ENCODE measurements at regions not wholly inside any gene's neighbourhood (a gene's known extent, or its start where the extent isn't known, plus 50 kb on each side); places are given as distances from the start of the nearest gene placed in this dataset.

DNA sequence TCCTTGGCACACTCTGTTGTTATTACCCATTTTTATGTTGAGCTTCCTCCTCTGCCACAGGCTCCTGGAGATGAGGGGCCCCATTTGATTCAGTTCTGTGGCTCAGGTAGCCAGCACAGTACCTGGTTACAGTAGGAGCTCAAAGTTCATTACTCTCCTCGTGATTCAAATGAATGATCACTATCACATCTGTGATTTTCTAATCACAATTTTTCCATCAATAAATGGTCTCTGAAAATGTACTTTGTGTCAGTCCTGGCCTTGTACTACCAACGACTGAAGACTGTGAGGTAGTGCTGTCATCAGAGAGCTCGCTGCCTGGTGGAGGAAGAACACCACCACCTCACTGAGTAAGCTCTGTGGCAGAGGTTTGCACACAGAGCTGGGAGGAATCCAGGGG, 106.8 kb upstream of the JUN start:
- H3K36me3 ChIP-seq (replicated peaks; ENCODE audit: control insufficient read depth, insufficient read depth, low read length): no peaks in the 10 kb centered on the region
- DNase-seq: no peak
- H3K27me3 ChIP-seq (ENCODE audit: control insufficient read depth, insufficient read depth, low read length): peaks cover 2% of the 10 kb centered on the region; the same call in 1 of the 2 replicates
- H3K4me3 ChIP-seq (ENCODE audit: insufficient read depth, low read depth, low read length): no peak overlapping the region

DNA sequence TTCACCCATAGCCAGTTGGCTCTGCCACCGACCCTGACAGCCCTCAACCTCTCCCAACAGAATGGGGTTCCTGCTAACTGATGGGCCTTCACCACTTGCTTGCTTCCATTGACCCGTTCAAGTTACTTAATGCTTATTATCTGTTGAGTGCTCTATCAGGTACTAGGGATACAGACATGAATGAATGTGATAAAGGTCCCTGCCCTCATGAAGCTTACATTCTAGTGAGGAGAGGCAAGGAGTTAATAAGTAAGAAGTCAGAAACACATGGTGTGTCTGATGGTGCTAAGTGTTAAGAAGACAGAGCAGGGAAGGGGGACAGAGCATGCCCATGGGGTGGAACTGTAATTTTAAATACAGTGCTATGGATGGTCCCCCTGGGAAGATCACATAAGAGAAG, 107.5 kb upstream of the JUN start:
- H3K36me3 ChIP-seq (replicated peaks; ENCODE audit: control insufficient read depth, insufficient read depth, low read length): no peaks in the 10 kb centered on the region
- no peak for DNase-seq
- H3K27me3 ChIP-seq (ENCODE audit: control insufficient read depth, insufficient read depth, low read length): peaks cover 2% of the 10 kb centered on the region; the same call in 1 of the 2 replicates
- no peak overlapping the region for H3K4me3 ChIP-seq (ENCODE audit: insufficient read depth, low read depth, low read length)

DNA sequence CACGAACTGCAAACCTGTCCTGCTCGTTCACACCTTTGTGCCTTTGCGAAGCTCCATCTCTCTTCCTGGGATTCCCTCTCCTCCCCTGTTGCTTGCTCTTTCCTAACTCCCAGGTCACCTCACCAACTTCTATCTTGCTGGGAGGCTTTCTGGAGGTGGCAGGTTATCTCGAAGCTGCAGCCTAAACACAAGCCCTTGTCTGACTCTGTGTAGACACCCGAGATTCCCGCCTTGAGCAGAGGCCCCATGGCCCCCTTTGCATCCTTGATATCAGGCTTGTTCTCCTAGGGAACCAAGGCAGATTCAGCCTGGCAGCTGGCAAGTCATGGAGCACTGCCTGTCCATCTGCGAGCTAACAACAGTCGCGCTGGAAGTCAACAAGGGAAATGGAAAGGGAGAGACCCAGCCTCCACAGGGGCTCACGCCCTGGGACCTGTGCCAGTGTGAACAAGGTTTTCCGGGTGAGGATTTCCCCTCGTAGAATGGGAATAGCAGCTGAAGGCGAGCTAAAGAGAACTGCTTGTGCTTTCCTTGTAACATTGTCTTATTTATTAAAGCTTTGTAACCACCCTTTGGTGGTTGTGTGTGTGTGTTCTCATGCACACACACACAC, 109.5 kb upstream of the JUN start:
- DNase-seq: no peak
- H3K36me3 ChIP-seq (replicated peaks; ENCODE audit: control insufficient read depth, insufficient read depth, low read length): no peaks in the 10 kb centered on the region

DNA sequence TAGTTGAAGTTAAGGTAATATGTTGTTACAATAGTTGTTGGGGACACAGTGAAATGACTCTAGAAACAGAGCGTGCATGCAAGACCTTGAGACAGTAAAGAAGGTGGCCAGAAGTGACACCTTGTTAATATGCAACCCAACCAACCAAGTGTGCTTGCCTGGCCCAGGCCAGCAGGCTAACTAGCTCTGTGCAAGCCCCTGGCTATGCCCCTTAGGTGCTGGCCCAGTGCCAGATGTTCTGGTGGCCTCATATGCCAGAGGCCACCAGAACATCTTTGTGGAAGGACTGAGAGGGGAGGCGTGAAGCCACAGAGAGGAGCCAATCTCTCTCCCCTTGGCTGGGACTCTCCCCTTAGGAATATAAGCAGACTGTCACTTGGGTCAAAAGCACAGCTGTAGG, 111.2 kb upstream of the JUN start:
- H3K4me3 ChIP-seq (ENCODE audit: insufficient read depth, low read depth, low read length): no peak overlapping the region
- no peak for DNase-seq
- no peaks in the 10 kb centered on the region for H3K36me3 ChIP-seq (replicated peaks; ENCODE audit: control insufficient read depth, insufficient read depth, low read length)
- H3K27me3 ChIP-seq (ENCODE audit: control insufficient read depth, insufficient read depth, low read length): peaks cover 2% of the 10 kb centered on the region; the same call in 1 of the 2 replicates

More for the DNA sequence above, 109.5 kb upstream of the JUN start:
- H3K27me3 ChIP-seq (ENCODE audit: control insufficient read depth, insufficient read depth, low read length): peaks cover 2% of the 10 kb centered on the region; the same call in 1 of the 2 replicates
- H3K4me3 ChIP-seq (ENCODE audit: insufficient read depth, low read depth, low read length): no peak overlapping the region

DNA sequence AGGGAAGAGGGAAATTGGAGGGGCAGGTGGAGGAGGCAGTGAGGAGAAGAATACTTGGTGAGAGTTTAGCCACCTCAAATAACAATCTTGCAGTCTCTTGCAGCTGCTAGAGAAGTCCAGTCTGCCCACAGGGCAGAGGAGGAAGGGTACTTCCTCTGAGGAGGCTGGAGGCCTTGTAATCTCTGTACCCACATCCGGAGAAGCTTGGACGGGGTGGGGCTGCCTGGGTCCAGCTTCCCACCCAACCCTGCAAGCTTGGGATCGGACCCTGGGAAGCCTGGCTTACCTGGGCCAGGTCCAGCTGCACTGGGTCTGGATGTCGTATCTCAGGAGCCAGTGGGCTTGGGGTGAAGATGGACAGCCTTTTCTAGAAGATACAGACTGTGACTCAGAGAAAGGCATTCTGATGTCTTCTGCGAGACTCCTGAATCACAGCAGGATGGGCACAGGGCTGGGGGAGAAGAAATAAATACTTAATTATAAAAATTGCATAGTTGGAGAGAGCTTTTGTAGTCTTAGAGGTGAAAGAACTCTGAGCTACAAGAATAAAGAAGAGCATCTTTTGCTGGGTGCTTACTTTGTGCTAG, 111.8 kb upstream of the JUN start:
- no peak for DNase-seq
- Histone ChIP-seq H3K36me3 (replicated peaks; ENCODE audit: control insufficient read depth, insufficient read depth, low read length) (no peaks in the 10 kb centered on the region), H3K4me3 (ENCODE audit: insufficient read depth, low read depth, low read length) (no peak overlapping the region), H3K27me3 (ENCODE audit: control insufficient read depth, insufficient read depth, low read length) (peaks cover 2% of the 10 kb centered on the region; the same call in 1 of the 2 replicates)

DNA sequence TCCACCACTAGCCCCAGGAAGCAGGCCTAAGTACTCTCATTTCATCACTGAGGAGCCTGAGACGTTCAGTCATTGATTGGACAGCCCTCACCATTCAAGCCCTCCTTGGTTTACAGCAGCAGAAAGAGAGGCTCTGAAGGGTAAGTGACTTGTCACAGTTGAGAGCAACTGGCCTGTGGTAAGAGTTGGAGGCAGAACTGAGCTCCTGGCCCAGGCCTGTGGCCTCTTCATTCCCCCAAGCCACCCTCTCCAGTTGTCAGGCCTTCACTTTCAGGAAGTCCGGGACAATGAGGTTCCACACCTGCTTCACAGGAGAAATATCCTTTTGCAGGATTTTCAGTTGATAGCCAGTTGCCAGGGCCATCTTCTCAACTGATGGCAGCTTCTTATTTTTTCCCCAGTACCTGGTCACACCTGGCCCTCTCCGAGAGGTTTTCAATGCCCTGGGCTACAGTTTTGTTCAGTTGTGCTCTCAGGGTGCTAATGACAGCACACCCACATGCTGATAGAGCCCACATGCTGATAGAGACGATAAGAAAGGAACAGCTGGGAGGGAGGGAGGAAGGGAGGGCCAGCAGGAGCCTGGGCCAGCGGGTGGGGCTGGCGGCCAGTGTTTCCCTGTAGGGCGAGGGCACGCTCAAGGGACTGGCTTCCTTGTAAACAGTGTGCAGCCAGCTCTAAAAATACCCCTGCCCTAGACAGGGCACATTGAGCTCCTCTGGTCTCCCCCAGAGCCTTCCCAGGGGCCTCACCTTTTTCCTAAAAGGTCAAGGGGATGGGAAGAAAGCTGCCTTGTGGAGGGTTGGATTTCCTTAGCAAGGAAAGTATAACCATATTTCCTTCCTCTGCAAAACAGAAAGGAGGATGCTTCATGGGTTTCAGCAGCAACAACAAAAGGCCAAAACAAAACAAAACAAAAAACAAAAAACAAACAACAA, 112.7 kb upstream of the JUN start:
- DNase-seq: peak; percentile 64
- H3K27me3 ChIP-seq (ENCODE audit: control insufficient read depth, insufficient read depth, low read length): peaks cover 2% of the 10 kb centered on the region; the same call in 1 of the 2 replicates
- no peaks in the 10 kb centered on the region for H3K36me3 ChIP-seq (replicated peaks; ENCODE audit: control insufficient read depth, insufficient read depth, low read length)
- no peak overlapping the region for H3K4me3 ChIP-seq (ENCODE audit: insufficient read depth, low read depth, low read length)

DNA sequence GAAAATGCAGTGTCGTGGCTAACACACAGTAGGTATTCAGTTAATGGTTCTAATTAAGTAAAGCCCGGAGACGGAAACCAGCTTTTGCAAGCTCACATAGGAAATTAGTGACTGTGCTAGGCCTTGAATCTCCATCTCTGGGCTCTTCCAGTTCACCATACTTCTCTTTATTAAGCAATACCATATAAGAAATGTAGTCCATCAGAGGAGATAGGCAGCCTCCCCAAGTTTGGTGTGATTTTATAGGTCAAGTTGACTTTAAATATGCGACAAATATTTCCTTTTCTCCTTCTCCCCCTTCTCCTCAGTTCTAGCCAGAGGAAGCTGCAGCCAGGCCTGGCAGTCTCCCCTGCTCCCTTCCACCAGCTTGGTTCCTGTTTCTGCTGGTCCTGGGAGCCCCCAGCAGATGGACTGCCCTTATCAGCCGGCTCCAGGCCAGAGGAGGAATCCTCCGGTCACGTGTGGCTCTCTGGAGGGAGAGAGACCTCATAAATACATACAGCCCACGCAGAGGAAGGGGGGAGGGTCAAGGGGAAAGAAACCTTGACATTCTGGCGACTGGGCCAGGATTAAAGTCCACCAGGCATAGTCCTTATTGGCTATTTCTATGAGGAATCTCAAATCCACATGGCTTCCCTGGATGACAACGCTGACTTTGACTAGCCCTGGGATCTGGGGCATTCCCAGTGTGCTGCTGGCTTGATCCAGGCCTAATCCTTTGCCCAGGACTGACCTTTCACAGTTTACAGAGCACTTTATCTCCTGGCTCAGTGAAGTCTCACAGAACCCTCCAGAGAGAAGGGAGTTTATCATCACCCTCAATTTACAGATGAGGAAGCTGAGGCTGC, 115.1 kb upstream of the JUN start:
- no peak overlapping the region for H3K4me3 ChIP-seq (ENCODE audit: insufficient read depth, low read depth, low read length)
- no peak for DNase-seq
- no peaks in the 10 kb centered on the region for H3K36me3 ChIP-seq (replicated peaks; ENCODE audit: control insufficient read depth, insufficient read depth, low read length)
- peaks cover 2% of the 10 kb centered on the region; the same call in 1 of the 2 replicates for H3K27me3 ChIP-seq (ENCODE audit: control insufficient read depth, insufficient read depth, low read length)

DNA sequence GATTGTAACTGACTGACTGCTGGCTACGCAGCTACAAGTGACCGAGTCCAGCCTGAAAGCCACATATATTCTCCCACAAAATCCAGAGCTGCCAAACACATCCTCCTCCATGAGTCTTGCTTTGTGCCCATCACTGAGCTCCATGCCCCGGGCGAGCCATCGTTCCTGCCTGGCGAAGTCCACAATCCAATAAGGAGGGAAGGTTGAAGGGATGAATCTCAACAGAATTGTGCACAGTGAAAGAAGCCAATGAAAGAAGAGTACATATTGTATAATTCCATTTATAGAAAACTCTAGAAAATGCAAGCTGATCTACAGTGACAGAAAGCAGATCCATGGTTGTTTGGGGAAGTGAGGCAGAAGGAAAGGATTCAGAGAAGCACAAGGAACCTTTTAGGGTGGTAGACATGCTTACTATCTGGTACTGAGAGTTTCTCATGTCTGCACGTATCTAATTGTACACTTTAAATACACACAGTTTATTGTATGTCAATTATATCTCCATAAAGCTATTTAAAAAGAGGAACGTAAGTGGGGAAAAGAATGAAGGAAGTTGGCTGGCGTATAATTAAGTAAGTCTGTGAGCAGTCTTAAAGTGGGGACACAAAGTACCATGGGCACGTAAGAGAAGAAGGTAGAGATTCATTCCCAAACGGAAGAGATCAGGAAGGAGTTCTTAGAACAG, 115.9 kb upstream of the JUN start:
- no peak for DNase-seq

DNA sequence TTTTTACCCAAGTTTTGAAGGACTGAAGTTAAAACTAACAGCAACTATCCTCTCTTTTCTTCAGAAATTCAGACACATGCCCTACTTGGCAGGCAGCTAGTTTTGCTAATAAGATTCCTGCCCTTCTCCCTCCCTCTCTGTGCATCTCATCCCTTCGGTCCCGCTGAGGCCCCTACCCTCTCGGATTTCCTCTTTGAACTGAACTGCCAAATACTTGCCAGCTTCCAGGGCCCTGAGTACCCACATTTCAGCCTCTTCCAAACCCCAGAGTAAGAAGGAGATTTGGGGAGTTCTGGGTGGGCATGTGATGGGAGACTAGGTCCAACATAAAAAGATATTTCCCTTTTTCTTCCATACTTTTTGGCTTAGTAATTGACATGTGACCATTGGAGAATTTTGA, 116.5 kb upstream of the JUN start:
- no peak for DNase-seq

More for the DNA sequence above, 115.9 kb upstream of the JUN start:
- Histone ChIP-seq H3K4me3 (ENCODE audit: insufficient read depth, low read depth, low read length) (no peak overlapping the region), H3K27me3 (ENCODE audit: control insufficient read depth, insufficient read depth, low read length) (peaks cover 2% of the 10 kb centered on the region; the same call in 1 of the 2 replicates), H3K36me3 (replicated peaks; ENCODE audit: control insufficient read depth, insufficient read depth, low read length) (no peaks in the 10 kb centered on the region)

DNA sequence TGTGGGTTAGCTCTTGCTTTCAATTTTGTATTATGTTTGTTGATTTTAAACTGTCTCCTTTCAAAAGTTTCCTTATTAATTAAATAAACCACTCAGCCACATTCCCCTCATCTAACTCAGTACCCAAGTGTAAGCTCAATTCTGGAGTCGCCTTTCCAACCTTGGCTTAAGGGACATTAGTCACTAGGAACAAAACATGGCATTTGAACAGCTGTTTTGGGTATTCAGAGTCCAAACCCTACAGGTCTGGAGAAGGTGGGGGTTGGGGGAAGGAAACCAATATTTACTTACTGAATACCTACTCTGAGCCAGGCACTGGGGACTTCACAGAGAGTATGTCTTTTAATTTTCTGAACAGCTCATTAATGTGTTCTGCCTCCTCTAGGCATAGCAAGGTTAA, 117.2 kb upstream of the JUN start:
- Histone ChIP-seq H3K4me3 (ENCODE audit: insufficient read depth, low read depth, low read length) (no peak overlapping the region), H3K36me3 (replicated peaks; ENCODE audit: control insufficient read depth, insufficient read depth, low read length) (no peaks in the 10 kb centered on the region), H3K27me3 (ENCODE audit: control insufficient read depth, insufficient read depth, low read length) (peaks cover 2% of the 10 kb centered on the region; the same call in 1 of the 2 replicates)
- DNase-seq: no peak

More for the DNA sequence above, 116.5 kb upstream of the JUN start:
- peaks cover 2% of the 10 kb centered on the region; the same call in 1 of the 2 replicates for H3K27me3 ChIP-seq (ENCODE audit: control insufficient read depth, insufficient read depth, low read length)
- H3K36me3 ChIP-seq (replicated peaks; ENCODE audit: control insufficient read depth, insufficient read depth, low read length): no peaks in the 10 kb centered on the region
- no peak overlapping the region for H3K4me3 ChIP-seq (ENCODE audit: insufficient read depth, low read depth, low read length)

DNA sequence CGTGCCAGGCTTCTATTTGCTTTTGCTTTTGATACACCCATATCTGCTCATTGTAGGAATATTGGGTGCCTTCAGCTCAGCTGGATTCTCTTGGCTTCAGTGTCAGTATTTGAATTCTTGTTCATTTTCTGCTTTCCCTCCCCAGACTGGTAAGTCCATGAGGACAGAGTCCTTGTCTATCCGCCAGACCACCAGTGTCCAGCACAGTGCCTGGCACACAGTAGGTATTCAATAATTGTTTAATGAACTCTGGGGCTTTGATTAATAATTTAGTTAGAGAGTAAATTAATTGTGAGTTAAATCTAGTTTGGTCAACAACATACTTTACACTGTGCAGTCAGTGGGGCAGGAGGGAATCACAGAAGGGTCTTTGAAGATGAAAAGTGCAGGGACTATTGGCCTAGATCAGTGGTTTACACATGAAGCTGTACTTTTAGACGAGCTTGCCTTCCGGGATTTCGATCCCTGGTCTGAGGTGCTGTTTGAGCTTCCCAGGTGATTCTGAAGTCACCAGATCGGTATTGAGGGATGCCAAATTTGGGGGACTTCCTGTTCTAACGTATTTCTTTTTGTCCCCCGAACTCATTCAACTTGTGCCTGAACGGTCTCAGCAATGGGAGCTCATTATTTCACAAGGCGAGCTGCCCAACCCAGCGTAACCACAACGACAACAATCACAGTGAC, 119.1 kb upstream of the JUN start:
- peak overlapping the region; percentile 65 for H3K4me3 ChIP-seq (ENCODE audit: insufficient read depth, low read depth, low read length)
- H3K36me3 ChIP-seq (replicated peaks; ENCODE audit: control insufficient read depth, insufficient read depth, low read length): no peaks in the 10 kb centered on the region
- no peak for DNase-seq
- H3K27me3 ChIP-seq (ENCODE audit: control insufficient read depth, insufficient read depth, low read length): peaks cover 2% of the 10 kb centered on the region; the same call in 1 of the 2 replicates

DNA sequence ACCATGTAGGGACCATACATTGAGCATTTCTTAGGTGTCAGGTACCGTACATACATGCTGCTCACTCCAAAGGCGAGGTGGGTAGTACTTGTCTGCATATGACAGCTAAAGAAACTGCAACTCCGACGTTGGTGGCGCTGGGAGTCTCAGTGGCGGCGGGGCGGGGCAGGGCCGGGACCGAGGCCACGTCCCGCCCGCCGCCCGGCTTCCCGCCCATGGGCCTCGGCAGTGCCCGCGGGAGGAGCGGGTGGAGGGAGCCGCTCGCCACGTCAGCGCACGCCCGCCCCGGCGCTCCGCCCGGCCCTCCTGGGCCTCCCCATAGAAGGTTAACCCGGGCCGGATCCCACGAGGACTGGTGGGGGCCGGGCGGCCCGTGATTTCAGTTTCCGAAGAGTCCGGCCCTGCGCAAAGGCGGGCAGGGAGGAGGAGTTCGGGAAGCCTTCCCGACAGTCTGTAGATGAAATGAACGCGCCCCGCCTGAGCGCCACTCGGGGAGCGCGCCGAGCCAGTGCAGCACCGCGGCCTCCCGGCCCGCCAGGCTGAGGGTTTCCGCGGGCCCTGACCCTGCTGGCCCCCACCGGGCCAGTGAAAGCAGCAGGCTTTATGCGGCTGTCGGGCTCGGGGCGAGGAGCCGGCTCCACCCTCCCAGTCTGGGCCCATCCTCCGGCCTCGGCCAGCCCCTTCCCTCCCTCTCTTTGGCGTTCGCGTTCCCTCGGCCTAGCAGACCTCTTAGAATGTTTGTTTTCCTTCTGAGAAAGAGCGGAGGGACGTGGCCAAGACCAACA, 119.9 kb upstream of the JUN start:
- Histone ChIP-seq H3K27me3 (ENCODE audit: control insufficient read depth, insufficient read depth, low read length) (peaks cover 2% of the 10 kb centered on the region; the same call in 1 of the 2 replicates), H3K4me3 (ENCODE audit: insufficient read depth, low read depth, low read length) (peak overlapping the region; percentile 65), H3K36me3 (replicated peaks; ENCODE audit: control insufficient read depth, insufficient read depth, low read length) (no peaks in the 10 kb centered on the region)
- peak; percentile 89 for DNase-seq

Measured in H7 (cell line).